HCT116 (cell line): ENCODE measurements at regions not wholly inside any gene's neighbourhood (a gene's known extent, or its start where the extent isn't known, plus 50 kb on each side); places are given as distances from the start of the nearest gene placed in this dataset.

Experiments used
- ATAC-seq: fragments of 200-7000 bp; cut with Tn5 transposase; 2 replicates; pipeline ENCODE4 v1.9.1; 2020; ENCODE audit warnings: mild to moderate bottlenecking, moderate library complexity
- BruUV-seq: library from RNA; stranded (reverse); fragments of 400-500 nt; replicated peaks from 2 replicates; lab custom pipeline; 2021; lab: Mats Ljungman, UMichigan
- CTCF ChIA-PET: fragments of 300-600 bp; sonication (Branson Sonifier 250); formaldehyde crosslinking; loops from one replicate; lab custom pipeline; 2021; ENCODE audit warnings: antibody characterized with exemption; lab: Charles Lee
- POLR2A ChIA-PET: fragments of 300-600, 350-600 bp; sonication (Branson Sonifier 250); formaldehyde crosslinking; loops from one replicate; lab custom pipeline; 2021; ENCODE audit warnings: antibody characterized with exemption; lab: Charles Lee
- RAD21 ChIA-PET, 2 experiments: fragments of 300-600 bp; sonication (Branson Sonifier 250); formaldehyde crosslinking; loops; one replicate each; lab custom pipeline; 2023; ENCODE audit warnings: low total read pairs in 2 of 2; ENCODE audit not compliant: uncharacterized antibody in 2 of 2, unreplicated experiment in 2 of 2, low non-redundant PET in 1 of 2; lab: Charles Lee
- DNase-seq: peaks from one replicate; pipeline ENCODE4 v3.0.0-alpha.2; 2010; ENCODE audit warnings: low read depth, low spot score
- H2AFZ ChIP-seq: fragments of 200-600 bp; shearing (Covaris generic), sonication (generic); 2 replicates; pipeline ENCODE4 v1.6.1; 2017; ENCODE audit warnings: low read depth, mixed run types, mixed read lengths, antibody characterized with exemption, low read length; ENCODE audit not compliant: poor library complexity, severe bottlenecking
- H3K27ac ChIP-seq: 2 replicates; pipeline ENCODE4 v1.5.1; 2012; ENCODE audit warnings: low read depth, low read length
- H3K27me3 ChIP-seq: fragments of 200-600 bp; sonication (generic); 2 replicates; pipeline ENCODE4 v1.6.1; 2016; ENCODE audit warnings: mixed run types, low read length, mixed read lengths; ENCODE audit not compliant: insufficient read depth
- H3K36me3 ChIP-seq, 2 experiments: fragments of 200-500 bp in 1 of 2; fragments of 200-600 bp in 1 of 2; sonication (Bioruptor generic) in 1 of 2; sonication (generic) in 1 of 2; 2 replicates each; pipeline versions ENCODE4 v1.5.1 to v1.6.1; 2014 to 2016; ENCODE audit warnings: low read length in 2 of 2, inconsistent platforms in 1 of 2, mixed read lengths in 1 of 2, mixed run types in 1 of 2; ENCODE audit not compliant: insufficient read depth in 2 of 2, control insufficient read depth in 1 of 2
- H3K4me1 ChIP-seq, 2 experiments: fragments of 200-600 bp in 1 of 2; sonication (generic) in 1 of 2; 2 replicates each; pipeline versions ENCODE4 v1.5.1 to v1.6.1; 2012 to 2017; ENCODE audit warnings: low read length in 2 of 2, inconsistent platforms in 1 of 2, mild to moderate bottlenecking in 1 of 2, mixed read lengths in 1 of 2, mixed run types in 1 of 2, moderate library complexity in 1 of 2; ENCODE audit not compliant: insufficient read depth in 2 of 2, control insufficient read depth in 1 of 2
- H3K4me2 ChIP-seq: fragments of 200-600 bp; sonication (generic); 2 replicates; pipeline ENCODE4 v1.6.1; 2017; ENCODE audit warnings: mixed run types, low read length, mixed read lengths
- H3K4me3 ChIP-seq, 2 experiments: fragments of 200-600 bp in 1 of 2; sonication (generic) in 1 of 2; replicated peaks in 1 of 2; 2 replicates each; pipeline ENCODE4 v1.5.1; 2011 to 2016; ENCODE audit warnings: low read length in 2 of 2, control low read depth in 1 of 2, low read depth in 1 of 2, mild to moderate bottlenecking in 1 of 2, mixed read lengths in 1 of 2, mixed run types in 1 of 2
- H3K79me2 ChIP-seq: fragments of 200-600 bp; sonication (generic); 2 replicates; pipeline ENCODE4 v1.6.1; 2017; ENCODE audit warnings: mild to moderate bottlenecking, mixed run types, low read length, moderate library complexity, mixed read lengths; ENCODE audit not compliant: insufficient read depth
- H3K9ac ChIP-seq: fragments of 200-600 bp; sonication (generic); 2 replicates; pipeline ENCODE4 v1.6.1; 2016; ENCODE audit warnings: low read length, mixed read lengths
- H3K9me2 ChIP-seq: fragments of 200-600 bp; sonication (generic), shearing (Covaris generic); 2 replicates; pipeline ENCODE4 v1.6.1; 2017; ENCODE audit warnings: mixed run types, mild to moderate bottlenecking, moderate library complexity; ENCODE audit not compliant: insufficient read depth
- H3K9me3 ChIP-seq, 2 experiments: fragments of 200-500 bp in 1 of 2; fragments of 200-600 bp in 1 of 2; sonication (Bioruptor generic) in 1 of 2; sonication (generic) in 1 of 2; 2 replicates each; pipeline ENCODE4 v1.6.1; 2014 to 2017; ENCODE audit warnings: low read length in 2 of 2, mixed read lengths in 2 of 2, inconsistent platforms in 1 of 2, low read depth in 1 of 2, mild to moderate bottlenecking in 1 of 2, mixed run types in 1 of 2, moderate library complexity in 1 of 2; ENCODE audit not compliant: control insufficient read depth in 1 of 2, insufficient read depth in 1 of 2
- H4K20me1 ChIP-seq: fragments of 200-600 bp; sonication (generic), shearing (Covaris generic); 2 replicates; pipeline ENCODE4 v1.6.1; 2017; ENCODE audit warnings: mixed run types, mild to moderate bottlenecking, moderate library complexity; ENCODE audit not compliant: insufficient read depth
- ATF3 ChIP-seq: IDR thresholded peaks from 2 replicates; pipeline ENCODE4 v1.6.1; 2012
- CBX3 ChIP-seq: IDR thresholded peaks from 2 replicates; pipeline ENCODE4 v1.6.1; 2012; ENCODE audit warnings: low read depth
- CEBPB ChIP-seq: IDR thresholded peaks from 2 replicates; pipeline ENCODE4 v1.6.1; 2012; ENCODE audit warnings: low read depth
- CTCF ChIP-seq, 3 experiments: fragments of 200-600 bp in 1 of 3; sonication (generic) in 1 of 3; IDR thresholded peaks in 2 of 3; conservative IDR thresholded peaks in 1 of 3; 2 replicates each; pipeline ENCODE4 v1.5.1; 2012 to 2017; ENCODE audit warnings: low read depth in 2 of 3, low read length in 2 of 3, antibody characterized with exemption in 1 of 3, borderline replicate concordance in 1 of 3, control low read depth in 1 of 3, mild to moderate bottlenecking in 1 of 3, mixed read lengths in 1 of 3, mixed run types in 1 of 3, moderate library complexity in 1 of 3; ENCODE audit not compliant: insufficient read depth in 1 of 3
- EGR1 ChIP-seq: IDR thresholded peaks from 2 replicates; pipeline ENCODE4 v1.6.1; 2012; ENCODE audit warnings: low read depth
- ELF1 ChIP-seq: IDR thresholded peaks from 2 replicates; pipeline ENCODE4 v1.6.1; 2012; ENCODE audit warnings: low read depth, borderline replicate concordance
- EZH2 ChIP-seq: fragments of 200-600 bp; sonication (generic); IDR thresholded peaks from 2 replicates; pipeline ENCODE4 v1.6.1; 2017; ENCODE audit warnings: antibody characterized with exemption, mixed run types
- FOSL1 ChIP-seq: IDR thresholded peaks from 2 replicates; pipeline ENCODE4 v1.6.1; 2012; ENCODE audit warnings: low read depth
- JUND ChIP-seq: IDR thresholded peaks from 2 replicates; pipeline ENCODE4 v1.6.1; 2012
- POLR2A ChIP-seq: IDR thresholded peaks from 2 replicates; pipeline ENCODE4 v1.7.0; 2011; ENCODE audit warnings: borderline replicate concordance; ENCODE audit not compliant: insufficient read depth, insufficient read length; ENCODE audit errors: extremely low read depth
- POLR2AphosphoS5 ChIP-seq: IDR thresholded peaks from 2 replicates; pipeline ENCODE4 v1.6.1; 2011; ENCODE audit warnings: mild to moderate bottlenecking, low read depth, low read length, moderate library complexity
- RAD21 ChIP-seq: IDR thresholded peaks from 2 replicates; pipeline ENCODE4 v1.6.1; 2012; ENCODE audit warnings: low read depth, mild to moderate bottlenecking
- SIN3A ChIP-seq: IDR thresholded peaks from 2 replicates; pipeline ENCODE4 v1.6.1; 2012; ENCODE audit warnings: low read depth
- SRF ChIP-seq: IDR thresholded peaks from 2 replicates; pipeline ENCODE4 v1.6.1; 2012; ENCODE audit warnings: low read depth
- TCF7L2 ChIP-seq: IDR thresholded peaks from 2 replicates; pipeline ENCODE4 v1.7.0; 2011; ENCODE audit warnings: borderline replicate concordance, inconsistent platforms; ENCODE audit not compliant: insufficient read depth, insufficient read length; ENCODE audit errors: extremely low read depth
- YY1 ChIP-seq: IDR thresholded peaks from 2 replicates; pipeline ENCODE4 v1.6.1; 2011; ENCODE audit warnings: low read length, low read depth, moderate library complexity, mild to moderate bottlenecking; ENCODE audit not compliant: insufficient replicate concordance; ENCODE audit errors: extremely low read depth
- ZBTB33 ChIP-seq: IDR thresholded peaks from 2 replicates; pipeline ENCODE4 v1.6.1; 2011; ENCODE audit warnings: mild to moderate bottlenecking, low read length, moderate library complexity; ENCODE audit not compliant: insufficient replicate concordance; ENCODE audit errors: extremely low read depth
- ZFX ChIP-seq: fragments of 450-650 bp; IDR thresholded peaks from 2 replicates; pipeline ENCODE4 v1.6.1; 2017
- intact Hi-C: fragments of 100-400 bp; cut with micrococcal nuclease; formaldehyde crosslinking; loops from 2 replicates; pipeline ENCODE4 v1.10.0; 2022
- TF ChIP-seq, protein P1 (sequence below): IDR thresholded peaks from 2 replicates; pipeline ENCODE4 v1.6.1; 2012

DNA sequence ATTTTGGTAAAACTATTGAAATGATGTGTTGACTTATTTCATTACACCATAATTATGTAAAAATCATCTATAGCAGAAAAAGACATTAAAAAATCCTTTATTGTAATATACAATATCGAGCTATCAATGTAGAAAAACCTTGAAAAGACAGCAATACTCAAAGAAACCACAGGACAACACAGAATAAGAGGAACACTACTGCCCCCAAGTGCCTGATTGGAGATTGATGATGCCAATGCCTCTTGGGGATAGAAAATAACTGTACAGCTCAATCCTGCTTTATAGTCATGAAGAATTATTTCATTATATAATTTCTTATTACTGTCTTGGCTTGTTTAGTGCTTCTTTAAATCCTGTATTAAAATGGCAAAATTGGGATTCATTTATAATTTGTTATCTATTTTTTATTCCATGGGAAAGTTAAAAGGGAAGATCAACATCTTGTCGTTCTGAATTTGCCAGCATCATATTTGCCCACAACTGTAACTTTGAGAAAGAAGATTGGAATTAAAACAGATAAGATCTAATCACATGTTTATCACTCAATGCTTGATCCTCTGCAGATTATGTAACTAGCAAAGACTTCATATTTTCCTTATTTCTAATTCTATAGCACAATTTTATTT is 337.5 kb downstream of the CDH9 start:
- RAD21 ChIA-PET: no interaction called here
- H3K4me1 ChIP-seq: no peaks in the 10 kb centered on the region
- no peak overlapping the region for H2AFZ ChIP-seq
- no TSS peak for BruUV-seq
- H3K9ac ChIP-seq: no peak overlapping the region
- no peak for TF ChIP-seq ELF1
- peak in 1 of 3 experiments; percentile 26; a peak in 2 of 6 replicates for TF ChIP-seq CTCF (IDR thresholded peaks at IDR 0.05 in 2 of 3, conservative IDR thresholded peaks at IDR 0.05 in 1 of 3; ENCODE audit: borderline replicate concordance in 1 of 3, insufficient read depth in 1 of 3, low read depth in 2 of 3, low read length in 2 of 3)
- TF ChIP-seq POLR2AphosphoS5: no peak
- TF ChIP-seq, all 23 proteins: peak for 1
- H3K9me3 ChIP-seq: peaks cover 0 to 17% of the 10 kb centered on the region in 2 experiments; a peak in 1 of 4 replicates
- no peaks in the 10 kb centered on the region for H4K20me1 ChIP-seq
- H3K27me3 ChIP-seq: no peaks in the 10 kb centered on the region
- H3K9me2 ChIP-seq: no peaks in the 10 kb centered on the region
- no peaks in the 10 kb centered on the region for H3K36me3 ChIP-seq
- no peak overlapping the region for H3K27ac ChIP-seq
- no peak for ATAC-seq
- no peak for DNase-seq
- ChIA-PET POLR2A (no interaction called here), CTCF (no interaction called here)
- no peak overlapping the region for H3K4me3 ChIP-seq
- H3K4me2 ChIP-seq: no peak overlapping the region
- H3K79me2 ChIP-seq: no peaks in the 10 kb centered on the region
- intact Hi-C loops: no loop called here

DNA sequence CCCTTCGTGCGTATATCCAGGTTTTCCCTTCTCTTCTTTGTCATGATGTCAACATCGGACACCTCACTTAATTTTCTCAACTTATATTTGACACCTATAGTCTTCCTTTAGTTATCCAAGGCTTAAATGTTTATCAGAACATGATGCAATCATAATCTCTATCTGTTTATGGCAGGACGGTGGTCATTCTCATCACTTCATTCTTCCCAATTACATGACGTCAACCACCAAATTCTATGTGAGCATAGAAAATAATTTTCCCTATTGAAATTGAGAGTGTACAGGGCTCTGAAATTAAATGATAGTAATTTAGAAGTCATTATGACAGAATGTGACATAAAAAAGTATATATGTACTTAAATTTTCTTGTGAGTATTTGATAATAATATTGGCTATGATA is 345.4 kb downstream of the CDH9 start:
- ChIA-PET RAD21 (no interaction called here), POLR2A (no interaction called here), CTCF (no interaction called here)
- no peak overlapping the region for H3K27ac ChIP-seq
- no peaks in the 10 kb centered on the region for H3K27me3 ChIP-seq
- TF ChIP-seq YY1: no peak
- no peak for TF ChIP-seq SIN3A
- no peak for TF ChIP-seq CBX3
- TF ChIP-seq ELF1: no peak
- TF ChIP-seq POLR2A: no peak
- TF ChIP-seq CEBPB: no peak
- TF ChIP-seq SRF: no peak
- no peak for TF ChIP-seq JUND
- TF ChIP-seq ZFX: no peak
- no peak for TF ChIP-seq ZBTB33
- no peak for TF ChIP-seq ATF3
- TF ChIP-seq EZH2: no peak
- no peak for TF ChIP-seq FOSL1
- no peak for TF ChIP-seq TCF7L2
- TF ChIP-seq RAD21: no peak
- no peak for TF ChIP-seq EGR1
- TF ChIP-seq, protein P1, sequence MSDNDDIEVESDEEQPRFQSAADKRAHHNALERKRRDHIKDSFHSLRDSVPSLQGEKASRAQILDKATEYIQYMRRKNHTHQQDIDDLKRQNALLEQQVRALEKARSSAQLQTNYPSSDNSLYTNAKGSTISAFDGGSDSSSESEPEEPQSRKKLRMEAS: no peak
- no peak for DNase-seq
- peaks cover 11 to 24% of the 10 kb centered on the region in 2 experiments; a peak in 2 of 4 replicates for H3K9me3 ChIP-seq
- H3K4me3 ChIP-seq: no peak overlapping the region
- H2AFZ ChIP-seq: no peak overlapping the region
- H3K4me2 ChIP-seq: no peak overlapping the region
- H3K9ac ChIP-seq: no peak overlapping the region
- no peak for ATAC-seq
- no TSS peak for BruUV-seq
- H3K4me1 ChIP-seq: no peaks in the 10 kb centered on the region
- H3K36me3 ChIP-seq: no peaks in the 10 kb centered on the region
- H3K9me2 ChIP-seq: no peaks in the 10 kb centered on the region
- intact Hi-C loops: no loop called here
- no peaks in the 10 kb centered on the region for H4K20me1 ChIP-seq
- no peaks in the 10 kb centered on the region for H3K79me2 ChIP-seq
